ENCODE measurements at regions not wholly inside any gene's neighbourhood (a gene's known extent, or its start where the extent isn't known, plus 50 kb on each side); places are given as distances from the start of the nearest gene placed in this dataset.

DNA sequence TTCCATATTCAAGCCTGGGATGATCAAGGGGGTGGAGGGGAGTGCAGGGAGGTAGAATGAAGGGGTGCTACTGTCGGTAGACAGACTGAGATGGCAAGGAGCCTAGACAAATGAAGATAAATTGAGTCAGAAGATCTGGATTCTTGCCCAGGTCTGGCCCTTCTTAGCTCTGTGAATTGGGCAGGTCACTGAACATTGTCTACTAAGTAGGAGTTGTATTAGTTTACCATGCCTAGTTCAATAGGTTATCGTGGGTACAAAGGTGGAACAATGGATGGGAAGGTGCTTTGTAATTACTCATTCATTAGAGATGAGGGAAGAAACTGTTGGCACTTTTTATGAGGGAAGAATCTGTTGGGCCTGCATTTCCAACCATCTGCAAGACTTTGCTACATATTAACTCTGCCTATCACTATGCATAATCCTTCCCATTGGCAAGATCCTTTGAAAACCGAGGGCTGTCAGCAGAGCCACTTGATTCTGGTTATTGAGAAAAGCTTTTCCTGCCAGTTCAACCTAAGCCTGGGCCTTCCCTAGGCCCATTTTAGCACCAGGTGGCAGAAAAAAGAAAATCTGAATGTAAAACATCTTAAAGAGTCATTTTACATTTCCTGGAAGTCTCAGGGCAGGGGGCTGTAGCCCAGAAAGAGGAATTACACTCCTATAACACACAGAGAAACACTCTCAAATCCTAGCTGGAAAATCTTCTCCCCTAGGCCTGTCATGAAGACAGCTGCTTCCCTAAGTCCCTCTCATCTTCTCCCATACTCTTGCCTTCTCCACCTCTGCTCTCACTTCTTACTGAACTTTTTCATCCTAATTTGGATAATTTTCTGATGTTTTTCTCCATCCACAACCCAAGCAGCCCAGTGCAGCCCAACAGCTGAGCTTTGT, 103.5 kb downstream of the CD24 start:
- TF ChIP-seq, protein P1, sequence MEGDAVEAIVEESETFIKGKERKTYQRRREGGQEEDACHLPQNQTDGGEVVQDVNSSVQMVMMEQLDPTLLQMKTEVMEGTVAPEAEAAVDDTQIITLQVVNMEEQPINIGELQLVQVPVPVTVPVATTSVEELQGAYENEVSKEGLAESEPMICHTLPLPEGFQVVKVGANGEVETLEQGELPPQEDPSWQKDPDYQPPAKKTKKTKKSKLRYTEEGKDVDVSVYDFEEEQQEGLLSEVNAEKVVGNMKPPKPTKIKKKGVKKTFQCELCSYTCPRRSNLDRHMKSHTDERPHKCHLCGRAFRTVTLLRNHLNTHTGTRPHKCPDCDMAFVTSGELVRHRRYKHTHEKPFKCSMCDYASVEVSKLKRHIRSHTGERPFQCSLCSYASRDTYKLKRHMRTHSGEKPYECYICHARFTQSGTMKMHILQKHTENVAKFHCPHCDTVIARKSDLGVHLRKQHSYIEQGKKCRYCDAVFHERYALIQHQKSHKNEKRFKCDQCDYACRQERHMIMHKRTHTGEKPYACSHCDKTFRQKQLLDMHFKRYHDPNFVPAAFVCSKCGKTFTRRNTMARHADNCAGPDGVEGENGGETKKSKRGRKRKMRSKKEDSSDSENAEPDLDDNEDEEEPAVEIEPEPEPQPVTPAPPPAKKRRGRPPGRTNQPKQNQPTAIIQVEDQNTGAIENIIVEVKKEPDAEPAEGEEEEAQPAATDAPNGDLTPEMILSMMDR (IDR thresholded peaks at IDR 0.05), result no peak
- no peak for TF ChIP-seq POLR2A (IDR thresholded peaks at IDR 0.05)

Measured in thyroid gland (tissue), 4 donors.